Body of pancreas (tissue), 4 donors: ENCODE measurements at regions not wholly inside any gene's neighbourhood (a gene's known extent, or its start where the extent isn't known, plus 50 kb on each side); places are given as distances from the start of the nearest gene placed in this dataset.

Experiments used
- ATAC-seq: fragments of 150-250 bp; one replicate; pipeline ENCODE4 v1.9.1; 2016
- DNase-seq, 4 donors: peaks; one replicate each; pipeline ENCODE4 v3.0.0-alpha.2; 2019
- H3K27ac ChIP-seq, 4 donors: fragments of 200-600 bp; sonication (generic); 1 replicate in 3 of 4; 2 replicates in 1 of 4; pipeline versions ENCODE4 v1.5.1 to v1.6.1; 2016 to 2019; ENCODE audit warnings: mild to moderate bottlenecking in 1 of 4, mixed read lengths in 1 of 4, moderate library complexity in 1 of 4
- H3K27me3 ChIP-seq, 2 donors: fragments of 200-600 bp; sonication (generic); one replicate each; pipeline ENCODE4 v1.6.0; 2016; ENCODE audit warnings: mild to moderate bottlenecking in 1 of 2
- H3K36me3 ChIP-seq, 2 donors: fragments of 200-600 bp; sonication (generic); replicated peaks in 1 of 2; 2 replicates each; pipeline ENCODE4 v1.5.1; 2016; ENCODE audit warnings: low read depth in 2 of 2; ENCODE audit not compliant: insufficient read depth in 1 of 2
- H3K4me1 ChIP-seq: fragments of 200-600 bp; sonication (generic); one replicate; pipeline ENCODE4 v1.6.0; 2016
- H3K4me3 ChIP-seq, 2 donors: fragments of 200-600 bp; sonication (generic); 1 replicate in 1 of 2; 2 replicates in 1 of 2; pipeline ENCODE4 v1.5.1; 2016 to 2019
- H3K9me3 ChIP-seq, 3 donors: fragments of 200-600 bp; sonication (generic); 1 replicate in 2 of 3; 2 replicates in 1 of 3; pipeline ENCODE4 v1.5.1; 2016
- POLR2A ChIP-seq, 3 donors: fragments of 450-650 bp; IDR thresholded peaks; one replicate each; pipeline ENCODE4 v1.6.1; 2016; ENCODE audit warnings: antibody characterized with exemption in 3 of 3, mild to moderate bottlenecking in 2 of 3
- WGBS, 2 donors: methylation state at CpG; one replicate each; pipeline ENCODE4 v1.1.5; 2017; 5-methylcytosine and 5-hydroxymethylcytosine counted together
- intact Hi-C: fragments of 100-400 bp; cut with DNase I; formaldehyde crosslinking; loops from one replicate; pipeline ENCODE4 v1.15.1; 2023
- TF ChIP-seq, protein P1 (sequence below), 7 experiments: fragments of 450-650 bp in 4 of 7; fragments of 200-600 bp in 3 of 7; sonication (generic) in 3 of 7; IDR thresholded peaks; one replicate each; pipeline ENCODE4 v1.5.1; 2016 to 2019; ENCODE audit warnings: antibody characterized with exemption in 7 of 7

DNA sequence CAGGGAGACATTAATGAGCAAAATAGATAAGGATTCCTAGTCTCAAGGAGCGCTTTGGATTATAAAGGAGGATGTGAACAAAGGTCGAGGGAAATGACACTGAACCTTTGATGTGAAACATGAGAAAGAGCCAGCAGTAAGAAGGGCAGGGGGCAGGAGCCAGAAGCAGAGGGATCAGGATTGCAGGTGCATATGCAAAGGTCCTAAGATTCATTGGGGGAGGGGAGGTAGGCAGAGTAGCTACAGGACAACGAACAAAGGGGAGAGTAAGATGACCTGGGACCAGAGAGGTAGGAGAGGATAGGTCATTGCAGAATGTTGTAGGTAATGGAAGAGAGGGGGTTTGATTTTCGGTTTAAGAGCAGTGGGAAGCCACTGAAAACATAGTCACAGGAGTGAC lies 129.2 kb upstream of the TRPM3 start:
- no peak for DNase-seq
- H3K4me3 ChIP-seq, result no peak overlapping the region
- H3K27ac ChIP-seq, result no peak overlapping the region
- no peaks in the 10 kb centered on the region for H3K4me1 ChIP-seq
- H3K27me3 ChIP-seq, result no peaks in the 10 kb centered on the region
- TF ChIP-seq, protein P1, sequence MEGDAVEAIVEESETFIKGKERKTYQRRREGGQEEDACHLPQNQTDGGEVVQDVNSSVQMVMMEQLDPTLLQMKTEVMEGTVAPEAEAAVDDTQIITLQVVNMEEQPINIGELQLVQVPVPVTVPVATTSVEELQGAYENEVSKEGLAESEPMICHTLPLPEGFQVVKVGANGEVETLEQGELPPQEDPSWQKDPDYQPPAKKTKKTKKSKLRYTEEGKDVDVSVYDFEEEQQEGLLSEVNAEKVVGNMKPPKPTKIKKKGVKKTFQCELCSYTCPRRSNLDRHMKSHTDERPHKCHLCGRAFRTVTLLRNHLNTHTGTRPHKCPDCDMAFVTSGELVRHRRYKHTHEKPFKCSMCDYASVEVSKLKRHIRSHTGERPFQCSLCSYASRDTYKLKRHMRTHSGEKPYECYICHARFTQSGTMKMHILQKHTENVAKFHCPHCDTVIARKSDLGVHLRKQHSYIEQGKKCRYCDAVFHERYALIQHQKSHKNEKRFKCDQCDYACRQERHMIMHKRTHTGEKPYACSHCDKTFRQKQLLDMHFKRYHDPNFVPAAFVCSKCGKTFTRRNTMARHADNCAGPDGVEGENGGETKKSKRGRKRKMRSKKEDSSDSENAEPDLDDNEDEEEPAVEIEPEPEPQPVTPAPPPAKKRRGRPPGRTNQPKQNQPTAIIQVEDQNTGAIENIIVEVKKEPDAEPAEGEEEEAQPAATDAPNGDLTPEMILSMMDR (IDR thresholded peaks at IDR 0.05), result no peak
- ATAC-seq, result no peak
- no peaks in the 10 kb centered on the region for H3K9me3 ChIP-seq
- intact Hi-C loops, result loop anchor here (5.0 kb wide), 1 partner anchor 323 kb away; no protein-coding TSS in a partner anchor
- H3K36me3 ChIP-seq, result no peaks in the 10 kb centered on the region
- WGBS, 2 donors, result 15 to 26% methylated on average over 4 of the region's 4 CpGs

DNA sequence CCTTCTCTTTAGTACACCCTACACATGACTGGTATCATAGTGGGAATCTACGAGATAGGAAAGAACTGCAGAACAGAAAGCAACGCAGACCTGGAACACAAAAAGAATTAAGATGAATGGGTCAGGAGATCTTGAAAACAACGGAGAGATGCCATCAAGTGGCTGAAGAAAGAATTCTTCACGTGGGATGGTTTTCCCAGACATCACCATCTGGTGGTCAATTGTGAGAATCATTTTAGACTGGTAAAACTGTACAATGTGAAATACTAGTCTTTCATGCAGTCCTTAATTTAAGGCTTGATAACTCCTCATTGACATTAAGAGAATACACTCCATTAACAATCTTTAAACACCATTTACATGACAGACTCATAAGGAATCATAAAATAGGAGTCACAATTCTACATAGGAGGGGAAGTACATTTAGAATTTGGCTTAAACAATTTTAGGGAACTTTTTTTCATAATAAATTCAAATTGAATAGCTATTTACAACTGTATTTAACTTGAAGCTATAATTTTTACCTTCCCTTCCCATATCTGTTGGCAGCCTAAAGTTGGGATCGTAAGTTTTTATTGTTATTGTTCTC lies 128.4 kb upstream of the TRPM3 start:
- no peaks in the 10 kb centered on the region for H3K36me3 ChIP-seq
- ATAC-seq (peak; percentile 79), DNase-seq (peak in 2 of 4 donors; percentile 15 to 40)
- H3K9me3 ChIP-seq, result no peaks in the 10 kb centered on the region
- TF ChIP-seq POLR2A (IDR thresholded peaks at IDR 0.05), result no peak
- TF ChIP-seq, protein P1 (IDR thresholded peaks at IDR 0.05), result peak; percentile 11 to 88 (median 76)
- H3K27me3 ChIP-seq, result no peaks in the 10 kb centered on the region
- no peak overlapping the region for H3K4me3 ChIP-seq
- no peaks in the 10 kb centered on the region for H3K4me1 ChIP-seq
- intact Hi-C loops, result loop anchor here (5.0 to 10.0 kb wide), 2 partner anchors 323 to 605 kb away; no protein-coding TSS in a partner anchor
- 8 to 12% methylated on average over 5 of the region's 5 CpGs for WGBS, 2 donors
- no peak overlapping the region for H3K27ac ChIP-seq

DNA sequence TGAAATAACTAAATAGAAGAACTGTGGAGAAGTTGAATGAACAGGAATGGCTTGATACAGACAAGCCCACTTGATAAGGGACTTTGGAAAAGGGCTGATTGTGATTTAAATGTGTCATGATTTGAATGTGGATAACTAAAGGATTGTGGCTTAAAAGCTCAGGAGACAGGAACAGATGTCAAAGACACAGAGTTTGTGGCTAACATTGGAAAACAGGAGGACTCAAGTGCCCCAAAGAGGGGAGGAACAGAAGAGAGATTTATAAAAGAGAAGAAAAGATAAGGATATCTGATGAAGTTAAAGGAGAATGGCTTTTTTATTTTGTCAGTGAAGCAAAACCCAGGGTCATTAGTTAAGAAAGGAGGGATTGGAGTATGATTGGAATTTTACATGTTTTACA lies 124.2 kb upstream of the TRPM3 start:
- Histone ChIP-seq H3K4me3 (no peak overlapping the region), H3K27ac (no peak overlapping the region), H3K4me1 (no peaks in the 10 kb centered on the region), H3K36me3 (no peaks in the 10 kb centered on the region), H3K9me3 (no peaks in the 10 kb centered on the region), H3K27me3 (no peaks in the 10 kb centered on the region)
- DNase-seq (no peak), ATAC-seq (no peak)
- TF ChIP-seq POLR2A (IDR thresholded peaks at IDR 0.05), result no peak
- TF ChIP-seq, protein P1 (IDR thresholded peaks at IDR 0.05), result no peak
- intact Hi-C loops, result loop anchor here (10.0 kb wide), 1 partner anchor 601 kb away; no protein-coding TSS in a partner anchor

DNA sequence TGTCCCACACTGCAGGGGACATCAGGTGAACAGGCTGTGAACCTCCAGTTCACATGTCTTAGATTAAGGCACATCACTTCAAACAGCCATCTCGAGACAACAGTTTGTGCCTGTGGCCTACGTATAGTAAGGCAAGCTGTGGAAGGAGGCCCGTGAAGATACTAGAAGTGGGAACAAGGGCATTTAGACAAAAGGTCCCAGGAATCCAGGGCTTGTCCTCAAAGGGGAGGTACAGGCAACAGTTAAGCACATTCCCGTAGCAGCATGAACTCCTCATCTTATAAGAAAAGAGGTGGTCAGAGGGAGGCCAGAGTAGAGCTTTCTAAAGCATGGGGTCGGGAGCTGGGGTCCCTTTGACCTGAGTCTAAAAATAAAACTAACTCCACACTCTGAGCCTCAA lies 122.5 kb upstream of the TRPM3 start:
- TF ChIP-seq, protein P1 (IDR thresholded peaks at IDR 0.05), result no peak
- no peak for TF ChIP-seq POLR2A (IDR thresholded peaks at IDR 0.05)
- Histone ChIP-seq H3K9me3 (no peaks in the 10 kb centered on the region), H3K4me1 (no peaks in the 10 kb centered on the region), H3K27ac (no peak overlapping the region), H3K27me3 (no peaks in the 10 kb centered on the region), H3K4me3 (no peak overlapping the region), H3K36me3 (no peaks in the 10 kb centered on the region)
- 62 to 66% methylated on average over 5 of the region's 5 CpGs for WGBS, 2 donors
- no peak for DNase-seq
- intact Hi-C loops, result loop anchor here (10.0 kb wide), 1 partner anchor 599 kb away; no protein-coding TSS in a partner anchor
- ATAC-seq, result no peak

DNA sequence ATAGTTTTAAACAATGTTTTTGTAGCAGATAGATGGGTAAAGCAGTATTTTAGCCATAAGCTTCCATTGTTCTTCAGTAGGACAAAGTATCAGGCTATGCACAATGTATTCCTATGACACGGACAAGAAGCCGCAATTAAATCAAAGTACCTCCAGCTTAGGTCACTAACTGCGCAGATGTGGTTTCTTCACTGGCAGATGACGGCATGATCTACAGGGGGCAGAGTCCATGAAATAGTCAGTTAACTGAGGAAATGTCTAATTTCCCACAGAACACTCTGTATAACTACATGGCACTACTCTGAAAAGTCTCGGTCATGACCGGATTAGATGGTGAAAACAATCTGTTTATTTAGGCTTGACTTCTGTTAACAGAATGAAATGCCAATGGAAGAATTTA lies 120.7 kb upstream of the TRPM3 start:
- no peaks in the 10 kb centered on the region for H3K36me3 ChIP-seq
- H3K27ac ChIP-seq, result no peak overlapping the region
- ATAC-seq, result no peak
- H3K4me3 ChIP-seq, result no peak overlapping the region
- WGBS, 2 donors, result 90% methylated on average over 6 of the region's 6 CpGs
- no peak for DNase-seq
- intact Hi-C loops, result loop anchor here (10.0 kb wide), 1 partner anchor 597 kb away; no protein-coding TSS in a partner anchor
- no peaks in the 10 kb centered on the region for H3K4me1 ChIP-seq
- no peaks in the 10 kb centered on the region for H3K9me3 ChIP-seq
- TF ChIP-seq POLR2A (IDR thresholded peaks at IDR 0.05), result no peak
- TF ChIP-seq, protein P1 (IDR thresholded peaks at IDR 0.05), result no peak
- no peaks in the 10 kb centered on the region for H3K27me3 ChIP-seq
